D341Med (cell line): ENCODE measurements at regions not wholly inside any gene's neighbourhood (a gene's known extent, or its start where the extent isn't known, plus 50 kb on each side); places are given as distances from the start of the nearest gene placed in this dataset.

ENCODE experiments used
- DNase-seq: peaks from one replicate; pipeline ENCODE4 v3.0.0; 2012; ENCODE audit warnings: low spot score

GRCh38 chr2:62369541-62370202 lies 136.3 kb downstream of the TMEM17 start:
- peak; percentile 21 for DNase-seq

- no peak for DNase-seq
Measured at GRCh38 chr2:62364791-62365528, 141.0 kb downstream of the TMEM17 start.

- DNase-seq: no peak
Measured at GRCh38 chr2:62363166-62363565, 142.8 kb downstream of the TMEM17 start.

- DNase-seq: no peak
Measured at GRCh38 chr2:62362561-62362960, 143.4 kb downstream of the TMEM17 start.

- no peak for DNase-seq
Measured at GRCh38 chr2:62361964-62362363, 144.0 kb downstream of the TMEM17 start.

GRCh38 chr2:62354771-62355561 lies 151.0 kb downstream of the TMEM17 start:
- DNase-seq: no peak

GRCh38 chr2:62352031-62352430 lies 154.0 kb downstream of the TMEM17 start:
- no peak for DNase-seq

GRCh38 chr2:62349788-62350187 lies 153.9 kb downstream of the B3GNT2 start:
- DNase-seq: no peak

GRCh38 chr2:62348700-62349099 lies 152.8 kb downstream of the B3GNT2 start:
- DNase-seq: no peak

GRCh38 chr2:62347563-62348270 lies 151.8 kb downstream of the B3GNT2 start:
- no peak for DNase-seq

- DNase-seq: no peak
Measured at GRCh38 chr2:62344472-62344871, 148.6 kb downstream of the B3GNT2 start.

GRCh38 chr2:62343636-62344337 lies 147.9 kb downstream of the B3GNT2 start:
- DNase-seq: no peak

- no peak for DNase-seq
Measured at GRCh38 chr2:62343206-62343605, 147.3 kb downstream of the B3GNT2 start.

- DNase-seq: no peak
Measured at GRCh38 chr2:62340994-62341484, 145.1 kb downstream of the B3GNT2 start.

- no peak for DNase-seq
Measured at GRCh38 chr2:62339837-62340236, 143.9 kb downstream of the B3GNT2 start.

GRCh38 chr2:62339413-62339812 lies 143.5 kb downstream of the B3GNT2 start:
- no peak for DNase-seq

- no peak for DNase-seq
Measured at GRCh38 chr2:62338111-62338510, 142.2 kb downstream of the B3GNT2 start.

GRCh38 chr2:62337403-62337802 lies 141.5 kb downstream of the B3GNT2 start:
- no peak for DNase-seq

- DNase-seq: no peak
Measured at GRCh38 chr2:62335612-62336011, 139.7 kb downstream of the B3GNT2 start.

GRCh38 chr2:62334440-62335058 lies 138.6 kb downstream of the B3GNT2 start:
- DNase-seq: no peak

GRCh38 chr2:62334009-62334408 lies 138.1 kb downstream of the B3GNT2 start:
- no peak for DNase-seq
